ENCODE measurements at regions not wholly inside any gene's neighbourhood (a gene's known extent, or its start where the extent isn't known, plus 50 kb on each side); places are given as distances from the start of the nearest gene placed in this dataset.

GRCh38 chr12:74283646-74284045, 254.0 kb upstream of the ATXN7L3B start:
- no peaks in the 10 kb centered on the region for H3K9me2 ChIP-seq (ENCODE audit: low read depth, low read length)
- H3K4me2 ChIP-seq (ENCODE audit: low read length): no peak overlapping the region
- H3K79me2 ChIP-seq (ENCODE audit: insufficient read depth, low read length): no peaks in the 10 kb centered on the region
- no peaks in the 10 kb centered on the region for H3F3A ChIP-seq (ENCODE audit: insufficient read depth, low read length)
- no peaks in the 10 kb centered on the region for H3K27me3 ChIP-seq (ENCODE audit: insufficient read depth, low read length)
- no peak overlapping the region for H3K27ac ChIP-seq (ENCODE audit: low read depth, low read length, poor library complexity, severe bottlenecking)
- no peaks in the 10 kb centered on the region for H3K9me3 ChIP-seq (ENCODE audit: low read length)
- no peaks in the 10 kb centered on the region for H3K36me3 ChIP-seq (ENCODE audit: insufficient read depth, low read length)
- TF ChIP-seq EZH2 (IDR thresholded peaks at IDR 0.05; ENCODE audit: borderline replicate concordance, low read length) (no peak), CTCF (IDR thresholded peaks at IDR 0.05; ENCODE audit: low read length) (no peak)
- no peaks in the 10 kb centered on the region for H3K4me1 ChIP-seq (ENCODE audit: insufficient read depth, low read length, severe bottlenecking)
- no peak overlapping the region for H3K9ac ChIP-seq (ENCODE audit: low read length)
- no peak overlapping the region for H3K4me3 ChIP-seq (ENCODE audit: low read depth, low read length, poor library complexity, severe bottlenecking)
- no peaks in the 10 kb centered on the region for H4K20me1 ChIP-seq (ENCODE audit: insufficient read depth, low read length)
- no peak overlapping the region for H2AFZ ChIP-seq (ENCODE audit: low read length)

DNA sequence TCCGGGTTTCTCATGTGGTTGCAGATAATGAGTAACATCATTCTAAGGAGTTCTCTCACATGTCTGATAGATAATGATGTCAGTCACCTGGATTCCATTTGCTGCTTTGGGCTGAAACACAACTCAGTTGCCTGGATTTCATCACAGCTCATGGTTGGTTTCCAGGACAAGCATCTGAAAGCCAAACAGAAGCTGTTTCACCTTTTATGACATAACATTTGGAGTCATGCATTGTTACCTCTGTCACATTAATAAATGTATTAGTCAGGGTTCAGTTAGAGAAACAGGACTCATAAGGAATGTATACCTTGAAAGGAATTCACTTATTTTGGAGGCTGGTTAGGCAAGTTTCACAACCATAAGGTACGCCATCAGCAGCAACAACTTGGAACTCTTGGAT, 251.9 kb upstream of the ATXN7L3B start:
- Histone ChIP-seq H4K20me1 (ENCODE audit: insufficient read depth, low read length) (no peaks in the 10 kb centered on the region), H3K27ac (ENCODE audit: low read depth, low read length, poor library complexity, severe bottlenecking) (no peak overlapping the region), H3K79me2 (ENCODE audit: insufficient read depth, low read length) (no peaks in the 10 kb centered on the region), H3K9me2 (ENCODE audit: low read depth, low read length) (no peaks in the 10 kb centered on the region), H3K9ac (ENCODE audit: low read length) (no peak overlapping the region), H3K9me3 (ENCODE audit: low read length) (no peaks in the 10 kb centered on the region), H3K27me3 (ENCODE audit: insufficient read depth, low read length) (no peaks in the 10 kb centered on the region), H3K36me3 (ENCODE audit: insufficient read depth, low read length) (no peaks in the 10 kb centered on the region), H3K4me1 (ENCODE audit: insufficient read depth, low read length, severe bottlenecking) (no peaks in the 10 kb centered on the region), H2AFZ (ENCODE audit: low read length) (no peak overlapping the region), H3K4me2 (ENCODE audit: low read length) (no peak overlapping the region), H3K4me3 (ENCODE audit: low read depth, low read length, poor library complexity, severe bottlenecking) (no peak overlapping the region), H3F3A (ENCODE audit: insufficient read depth, low read length) (no peaks in the 10 kb centered on the region)
- TF ChIP-seq EZH2 (IDR thresholded peaks at IDR 0.05; ENCODE audit: borderline replicate concordance, low read length) (no peak), CTCF (IDR thresholded peaks at IDR 0.05; ENCODE audit: low read length) (no peak)

DNA sequence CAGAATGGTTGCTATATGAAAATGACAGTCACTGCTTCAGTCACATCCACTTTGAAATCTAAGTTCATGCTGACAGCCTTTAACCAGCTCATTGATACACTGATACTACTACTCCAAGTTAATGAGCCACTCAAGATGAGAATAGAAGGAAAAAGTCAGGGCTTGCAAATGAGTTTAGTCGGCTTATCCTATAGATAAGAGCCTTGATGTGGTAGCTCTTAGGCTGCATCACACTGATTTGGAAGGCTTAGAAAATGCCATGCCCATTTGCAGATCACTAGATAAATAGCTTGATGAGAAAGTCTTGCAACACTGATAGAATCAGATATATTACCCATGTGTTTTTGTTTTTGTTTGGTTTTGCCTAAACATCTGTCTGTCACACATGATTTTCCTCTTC, 251.4 kb upstream of the ATXN7L3B start:
- Histone ChIP-seq H3K9me2 (ENCODE audit: low read depth, low read length) (no peaks in the 10 kb centered on the region), H3K4me1 (ENCODE audit: insufficient read depth, low read length, severe bottlenecking) (no peaks in the 10 kb centered on the region), H3K9ac (ENCODE audit: low read length) (no peak overlapping the region), H3K27me3 (ENCODE audit: insufficient read depth, low read length) (no peaks in the 10 kb centered on the region), H3K27ac (ENCODE audit: low read depth, low read length, poor library complexity, severe bottlenecking) (no peak overlapping the region), H4K20me1 (ENCODE audit: insufficient read depth, low read length) (no peaks in the 10 kb centered on the region), H3F3A (ENCODE audit: insufficient read depth, low read length) (no peaks in the 10 kb centered on the region), H3K9me3 (ENCODE audit: low read length) (no peaks in the 10 kb centered on the region), H3K4me3 (ENCODE audit: low read depth, low read length, poor library complexity, severe bottlenecking) (no peak overlapping the region), H2AFZ (ENCODE audit: low read length) (no peak overlapping the region), H3K79me2 (ENCODE audit: insufficient read depth, low read length) (no peaks in the 10 kb centered on the region), H3K36me3 (ENCODE audit: insufficient read depth, low read length) (no peaks in the 10 kb centered on the region), H3K4me2 (ENCODE audit: low read length) (no peak overlapping the region)
- no peak for TF ChIP-seq CTCF (IDR thresholded peaks at IDR 0.05; ENCODE audit: low read length)
- no peak for TF ChIP-seq EZH2 (IDR thresholded peaks at IDR 0.05; ENCODE audit: borderline replicate concordance, low read length)

Measured in OCI-LY1 (cell line).